ENCODE measurements at regions not wholly inside any gene's neighbourhood (a gene's known extent, or its start where the extent isn't known, plus 50 kb on each side); places are given as distances from the start of the nearest gene placed in this dataset.
"Not testable (repeated sequence)": the region's sequence is repeated elsewhere in the genome, so short reads cannot be mapped to it uniquely, and the experiment has no call there.

GRCh38 chr11:115665175-115665821 lies 161.1 kb upstream of the CADM1 start:
- DNase-seq: no peak

- DNase-seq: no peak
These were observed 160.1 kb upstream of the CADM1 start for GRCh38 chr11:115664313-115664712.

GRCh38 chr11:115663790-115664189 lies 159.6 kb upstream of the CADM1 start:
- DNase-seq: no peak

- no peak for DNase-seq
These were observed 156.0 kb upstream of the CADM1 start for GRCh38 chr11:115660030-115660805.

GRCh38 chr11:115659061-115659963 lies 155.1 kb upstream of the CADM1 start:
- DNase-seq: peak; percentile 63

GRCh38 chr11:115657586-115657985 lies 153.4 kb upstream of the CADM1 start:
- no peak for DNase-seq

GRCh38 chr11:115656669-115657068 lies 152.5 kb upstream of the CADM1 start:
- no peak for DNase-seq

GRCh38 chr11:115656041-115656440 lies 151.8 kb upstream of the CADM1 start:
- DNase-seq: no peak

- DNase-seq: no peak
These were observed 150.6 kb upstream of the CADM1 start for GRCh38 chr11:115654792-115655191.

GRCh38 chr11:115653926-115654325 lies 149.7 kb upstream of the CADM1 start:
- no peak for DNase-seq

GRCh38 chr11:115653076-115653475 lies 148.9 kb upstream of the CADM1 start:
- no peak for DNase-seq

GRCh38 chr11:115652496-115652895 lies 148.3 kb upstream of the CADM1 start:
- no peak for DNase-seq

GRCh38 chr11:115652094-115652493 lies 147.9 kb upstream of the CADM1 start:
- DNase-seq: no peak

GRCh38 chr11:115649461-115649860 lies 145.2 kb upstream of the CADM1 start:
- DNase-seq: no peak

- DNase-seq: no peak
These were observed 141.6 kb upstream of the CADM1 start for GRCh38 chr11:115645631-115646317.

GRCh38 chr11:115644856-115645255 lies 140.6 kb upstream of the CADM1 start:
- DNase-seq: no peak

GRCh38 chr11:115643549-115644270 lies 139.5 kb upstream of the CADM1 start:
- DNase-seq: no peak

- no peak for DNase-seq
These were observed 138.4 kb upstream of the CADM1 start for GRCh38 chr11:115642660-115643059.

GRCh38 chr11:115637599-115638241 lies 133.5 kb upstream of the CADM1 start:
- DNase-seq: no peak

GRCh38 chr11:115636753-115637527 lies 132.7 kb upstream of the CADM1 start:
- no peak for DNase-seq

- DNase-seq: not testable (repeated sequence)
These were observed 129.8 kb upstream of the CADM1 start for GRCh38 chr11:115633977-115634376.

Measured in left hindlimb (tissue), 1 donor.